Peyer's patch (tissue), 4 donors: ENCODE measurements at regions not wholly inside any gene's neighbourhood (a gene's known extent, or its start where the extent isn't known, plus 50 kb on each side); places are given as distances from the start of the nearest gene placed in this dataset.

Source experiments
- DNase-seq, 3 donors: peaks; one replicate each; pipeline ENCODE4 v3.0.0-alpha.2; 2017 to 2019
- H3K27ac ChIP-seq, 4 donors: fragments of 200-600 bp; sonication (generic); one replicate each; pipeline ENCODE4 v1.5.1; 2016 to 2019
- H3K27me3 ChIP-seq, 2 donors: fragments of 200-600 bp; sonication (generic); one replicate each; pipeline ENCODE4 v1.5.1; 2019
- H3K36me3 ChIP-seq, 3 donors: fragments of 200-600 bp; sonication (generic); one replicate each; pipeline ENCODE4 v1.5.1; 2016 to 2019
- H3K4me1 ChIP-seq, 4 donors: fragments of 200-600 bp; sonication (generic); one replicate each; pipeline ENCODE4 v1.5.1; 2016 to 2019
- H3K4me3 ChIP-seq, 4 donors: fragments of 200-600 bp; sonication (generic); 1 replicate in 3 of 4; 2 replicates in 1 of 4; pipeline ENCODE4 v1.5.1; 2016 to 2019; ENCODE audit warnings: mild to moderate bottlenecking in 1 of 4
- H3K9me3 ChIP-seq, 4 donors: fragments of 200-600 bp; sonication (generic); one replicate each; pipeline ENCODE4 v1.5.1; 2016 to 2019; ENCODE audit warnings: mild to moderate bottlenecking in 1 of 4
- POLR2A ChIP-seq, 2 donors: fragments of 450-650 bp; IDR thresholded peaks; one replicate each; pipeline ENCODE4 v1.5.1; 2017; ENCODE audit warnings: antibody characterized with exemption in 2 of 2, mild to moderate bottlenecking in 2 of 2, moderate library complexity in 2 of 2
- TF ChIP-seq, protein P1 (sequence below), 6 experiments: fragments of 450-650 bp in 4 of 6; fragments of 200-600 bp in 2 of 6; sonication (generic) in 1 of 6; IDR thresholded peaks; one replicate each; pipeline ENCODE4 v1.5.1; 2017 to 2019; ENCODE audit warnings: antibody characterized with exemption in 6 of 6, mild to moderate bottlenecking in 3 of 6, moderate library complexity in 1 of 6

DNA sequence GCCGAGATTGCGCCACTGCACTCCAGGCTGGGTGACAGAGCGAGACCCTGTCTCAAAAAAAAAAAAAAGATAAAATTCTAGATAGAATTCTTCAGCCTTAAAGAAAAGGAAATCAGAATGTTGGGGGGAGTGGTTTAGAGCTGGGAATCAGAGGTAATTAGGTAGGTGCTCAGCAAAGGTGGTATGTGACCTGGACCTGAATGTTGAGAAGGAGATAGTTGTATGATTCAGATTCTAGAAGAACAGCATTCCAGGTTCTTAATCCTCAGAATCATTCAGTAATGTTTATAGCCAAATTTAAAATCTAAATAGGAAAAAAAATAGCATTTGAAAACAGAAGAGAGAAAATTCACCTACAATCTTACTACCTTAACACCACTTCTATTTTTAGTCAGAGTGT, 71.3 kb upstream of the UBE2E1 start:
- Histone ChIP-seq H3K36me3 (no peaks in the 10 kb centered on the region), H3K9me3 (no peaks in the 10 kb centered on the region), H3K27ac (no peak overlapping the region), H3K4me1 (no peaks in the 10 kb centered on the region), H3K27me3 (no peaks in the 10 kb centered on the region), H3K4me3 (no peak overlapping the region)
- no peak for DNase-seq
- TF ChIP-seq POLR2A (IDR thresholded peaks at IDR 0.05): no peak

DNA sequence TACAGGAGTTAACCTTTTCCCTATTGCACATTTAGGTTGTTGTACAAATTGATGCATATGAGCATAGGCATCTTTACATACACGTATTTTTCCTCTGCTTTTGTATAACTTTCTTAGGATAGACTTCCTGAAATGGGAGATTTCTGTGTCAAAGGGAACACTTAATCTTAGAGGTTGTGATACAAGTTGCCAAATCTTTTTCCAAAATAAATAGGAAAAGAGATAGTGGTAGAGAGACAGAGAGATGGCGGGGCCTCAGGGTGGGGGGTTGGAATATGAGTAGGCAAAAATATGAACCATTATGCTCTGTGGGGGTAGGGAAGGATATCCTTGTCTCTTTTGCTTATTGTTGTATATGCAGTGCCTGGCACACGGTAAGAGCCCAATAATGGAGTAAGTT, 70.7 kb upstream of the UBE2E1 start:
- Histone ChIP-seq H3K27ac (no peak overlapping the region), H3K36me3 (no peaks in the 10 kb centered on the region), H3K4me1 (no peaks in the 10 kb centered on the region), H3K27me3 (no peaks in the 10 kb centered on the region), H3K9me3 (no peaks in the 10 kb centered on the region), H3K4me3 (no peak overlapping the region)
- DNase-seq: no peak
- no peak for TF ChIP-seq POLR2A (IDR thresholded peaks at IDR 0.05)
- TF ChIP-seq, protein P1, sequence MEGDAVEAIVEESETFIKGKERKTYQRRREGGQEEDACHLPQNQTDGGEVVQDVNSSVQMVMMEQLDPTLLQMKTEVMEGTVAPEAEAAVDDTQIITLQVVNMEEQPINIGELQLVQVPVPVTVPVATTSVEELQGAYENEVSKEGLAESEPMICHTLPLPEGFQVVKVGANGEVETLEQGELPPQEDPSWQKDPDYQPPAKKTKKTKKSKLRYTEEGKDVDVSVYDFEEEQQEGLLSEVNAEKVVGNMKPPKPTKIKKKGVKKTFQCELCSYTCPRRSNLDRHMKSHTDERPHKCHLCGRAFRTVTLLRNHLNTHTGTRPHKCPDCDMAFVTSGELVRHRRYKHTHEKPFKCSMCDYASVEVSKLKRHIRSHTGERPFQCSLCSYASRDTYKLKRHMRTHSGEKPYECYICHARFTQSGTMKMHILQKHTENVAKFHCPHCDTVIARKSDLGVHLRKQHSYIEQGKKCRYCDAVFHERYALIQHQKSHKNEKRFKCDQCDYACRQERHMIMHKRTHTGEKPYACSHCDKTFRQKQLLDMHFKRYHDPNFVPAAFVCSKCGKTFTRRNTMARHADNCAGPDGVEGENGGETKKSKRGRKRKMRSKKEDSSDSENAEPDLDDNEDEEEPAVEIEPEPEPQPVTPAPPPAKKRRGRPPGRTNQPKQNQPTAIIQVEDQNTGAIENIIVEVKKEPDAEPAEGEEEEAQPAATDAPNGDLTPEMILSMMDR (IDR thresholded peaks at IDR 0.05): no peak

DNA sequence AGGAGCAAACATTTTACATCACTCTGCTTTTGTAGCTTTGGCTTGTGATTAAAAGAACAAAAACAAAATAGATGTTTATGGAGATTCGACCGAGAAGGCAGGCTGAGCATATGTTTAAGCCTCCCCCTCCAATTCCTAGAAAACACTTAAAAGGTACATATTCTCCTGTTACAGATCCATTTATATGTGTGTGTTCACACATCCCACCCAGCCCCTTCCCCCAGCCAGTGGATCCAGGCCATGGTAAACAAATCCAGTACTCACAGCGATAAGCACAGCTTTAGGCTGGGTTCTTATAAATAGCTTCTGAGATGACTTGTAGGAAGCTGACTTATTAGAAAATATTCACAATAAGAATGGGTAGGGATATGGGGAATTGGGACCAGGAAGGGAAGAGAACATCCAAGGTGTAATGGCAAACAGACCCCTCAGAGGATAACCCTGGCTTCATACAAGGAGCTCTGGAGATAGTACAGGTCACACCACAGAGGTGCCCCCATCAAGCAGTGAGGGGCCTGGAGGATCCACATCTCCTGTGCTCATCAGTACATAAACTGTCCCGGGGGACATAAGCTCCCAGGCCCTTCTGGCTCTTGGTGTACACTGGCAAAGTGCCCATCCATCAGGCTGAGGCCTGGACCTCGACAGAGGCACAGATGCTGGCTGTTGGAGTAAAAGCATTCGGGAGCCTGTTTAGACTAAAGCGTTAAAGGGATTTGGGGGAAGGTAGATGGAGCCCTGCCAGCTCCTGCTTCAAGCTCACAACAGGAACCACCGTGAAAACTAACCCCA, 70.0 kb upstream of the UBE2E1 start:
- DNase-seq: no peak
- TF ChIP-seq, protein P1 (IDR thresholded peaks at IDR 0.05): no peak
- TF ChIP-seq POLR2A (IDR thresholded peaks at IDR 0.05): no peak
- Histone ChIP-seq H3K36me3 (no peaks in the 10 kb centered on the region), H3K4me1 (peaks cover 0 to 6% (median 0%) of the 10 kb centered on the region in 4 donors), H3K9me3 (no peaks in the 10 kb centered on the region), H3K27me3 (no peaks in the 10 kb centered on the region), H3K4me3 (no peak overlapping the region), H3K27ac (no peak overlapping the region)

DNA sequence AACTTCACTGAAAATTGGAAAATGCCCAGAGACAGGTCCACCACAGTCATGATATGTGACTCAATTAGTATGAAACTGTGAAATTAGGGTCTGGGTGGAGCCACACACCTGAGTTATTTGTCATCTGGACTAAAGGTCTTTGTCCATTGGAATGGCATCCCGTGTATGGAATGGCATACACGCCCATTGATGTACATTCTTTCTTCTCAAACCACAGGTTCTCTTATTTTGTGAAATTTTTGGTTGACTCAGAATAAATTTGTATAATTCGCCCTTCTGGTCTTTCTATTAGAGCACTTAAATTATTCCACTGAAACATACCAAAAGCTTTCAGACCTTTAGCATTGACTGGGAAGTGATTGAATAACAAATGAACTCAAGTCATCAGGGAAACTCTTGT, 66.8 kb upstream of the UBE2E1 start:
- Histone ChIP-seq H3K9me3 (no peaks in the 10 kb centered on the region), H3K4me3 (no peak overlapping the region), H3K36me3 (no peaks in the 10 kb centered on the region), H3K27me3 (no peaks in the 10 kb centered on the region), H3K27ac (no peak overlapping the region), H3K4me1 (peaks cover 0 to 13% (median 0%) of the 10 kb centered on the region in 4 donors)
- TF ChIP-seq, protein P1 (IDR thresholded peaks at IDR 0.05): no peak
- no peak for TF ChIP-seq POLR2A (IDR thresholded peaks at IDR 0.05)
- no peak for DNase-seq

DNA sequence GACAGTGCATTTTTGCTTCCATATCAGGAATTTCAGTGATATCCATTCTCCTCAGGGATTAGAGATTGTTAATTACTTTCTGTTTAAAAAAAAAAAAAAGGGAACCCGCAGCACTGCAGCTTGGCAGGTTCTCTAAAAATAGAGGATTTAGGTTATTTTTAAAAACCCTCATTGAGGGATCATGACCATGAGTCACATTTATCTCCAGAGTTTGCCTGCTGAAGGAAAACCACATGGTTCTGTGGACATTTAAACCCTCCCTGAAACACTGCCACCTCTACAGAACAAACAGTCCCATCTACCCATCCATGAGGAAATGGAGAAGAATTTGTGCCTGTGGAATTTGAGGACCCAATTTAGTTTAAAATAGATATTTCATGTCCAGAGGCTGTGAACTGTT, 66.2 kb upstream of the UBE2E1 start:
- Histone ChIP-seq H3K27me3 (no peaks in the 10 kb centered on the region), H3K9me3 (no peaks in the 10 kb centered on the region), H3K36me3 (no peaks in the 10 kb centered on the region), H3K4me1 (peaks cover 0 to 13% (median 0%) of the 10 kb centered on the region in 4 donors), H3K27ac (no peak overlapping the region), H3K4me3 (no peak overlapping the region)
- no peak for TF ChIP-seq POLR2A (IDR thresholded peaks at IDR 0.05)
- TF ChIP-seq, protein P1 (IDR thresholded peaks at IDR 0.05): no peak
- no peak for DNase-seq

DNA sequence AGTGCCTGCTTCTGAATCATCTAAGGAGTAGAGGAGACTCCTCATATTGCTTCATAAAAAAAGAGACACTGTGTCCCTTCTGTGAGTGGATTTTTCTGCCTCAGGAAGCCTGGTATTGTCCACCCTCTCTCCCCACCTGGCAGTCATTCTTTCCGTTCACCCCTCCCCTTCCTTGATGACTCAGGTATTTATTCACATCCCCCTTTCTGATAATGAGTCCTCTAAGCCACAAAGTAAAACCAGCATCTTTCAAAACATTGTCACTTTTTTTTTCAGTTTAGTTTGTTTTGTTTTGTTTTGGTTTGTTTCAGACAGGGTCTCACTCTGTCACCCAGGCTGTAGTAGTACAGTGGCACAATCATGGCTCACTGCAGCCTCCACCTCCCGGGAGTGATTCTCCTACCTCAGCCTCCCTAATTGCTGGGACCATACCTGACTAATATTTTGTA, 65.2 kb upstream of the UBE2E1 start:
- no peak for DNase-seq
- H3K36me3 ChIP-seq: no peaks in the 10 kb centered on the region
- no peak overlapping the region for H3K4me3 ChIP-seq
- H3K27me3 ChIP-seq: no peaks in the 10 kb centered on the region
- H3K27ac ChIP-seq: no peak overlapping the region
- peaks cover 0 to 13% (median 0%) of the 10 kb centered on the region in 4 donors for H3K4me1 ChIP-seq
- TF ChIP-seq, protein P1 (IDR thresholded peaks at IDR 0.05): no peak
- TF ChIP-seq POLR2A (IDR thresholded peaks at IDR 0.05): no peak
- H3K9me3 ChIP-seq: no peaks in the 10 kb centered on the region
